ENCODE measurements at regions not wholly inside any gene's neighbourhood (a gene's known extent, or its start where the extent isn't known, plus 50 kb on each side); places are given as distances from the start of the nearest gene placed in this dataset.
A peak's percentile ranks its signal among the peaks of the same experiment; 100 is the strongest.
"Not testable (repeated sequence)": the region's sequence is repeated elsewhere in the genome, so short reads cannot be mapped to it uniquely, and the experiment has no call there.

DNA sequence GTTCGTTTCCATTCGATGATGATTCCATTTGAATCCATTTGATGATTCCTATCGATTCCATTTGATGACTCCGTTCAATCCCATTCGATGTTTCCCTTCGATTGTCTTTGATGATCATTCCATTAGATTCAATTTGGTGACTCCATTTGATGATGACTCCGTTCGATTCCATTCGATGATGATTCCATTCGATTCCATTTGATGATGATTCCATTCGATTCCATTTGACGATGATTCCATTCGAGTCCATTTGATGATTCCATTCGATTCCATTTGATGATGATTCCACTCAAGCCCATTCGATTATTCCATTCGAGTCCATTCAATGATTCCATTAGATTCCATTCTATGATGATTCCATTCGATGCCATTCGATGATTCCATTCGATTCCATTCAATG is 2730.6 kb downstream of the RPIA start:
- peak overlapping the region; percentile 6 for H3K4me3 ChIP-seq
- H3K27ac ChIP-seq; DNase-seq (ENCODE audit: low spot score): not testable (repeated sequence)

DNA sequence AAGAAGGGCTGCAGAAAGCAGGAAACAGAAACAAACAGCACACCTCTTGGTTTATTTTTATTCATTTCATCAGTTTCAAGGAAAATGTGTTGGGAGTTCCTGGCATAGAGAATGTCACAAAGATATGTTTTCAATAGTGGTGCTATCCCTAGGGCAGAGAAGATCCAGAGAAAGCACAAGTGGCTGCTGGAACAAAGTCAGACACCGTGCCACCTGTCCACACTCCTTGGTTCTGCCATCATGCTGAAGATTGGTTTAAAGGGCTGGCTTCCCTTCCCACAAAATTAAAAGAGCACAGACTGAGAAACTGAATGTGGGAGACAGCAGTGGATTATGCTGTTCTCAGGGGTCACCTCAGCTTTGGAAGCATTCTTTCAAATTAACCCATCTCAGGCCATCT is 2735.7 kb downstream of the RPIA start:
- H3K4me3 ChIP-seq; H3K27ac ChIP-seq; DNase-seq (ENCODE audit: low spot score): not testable (repeated sequence)

DNA sequence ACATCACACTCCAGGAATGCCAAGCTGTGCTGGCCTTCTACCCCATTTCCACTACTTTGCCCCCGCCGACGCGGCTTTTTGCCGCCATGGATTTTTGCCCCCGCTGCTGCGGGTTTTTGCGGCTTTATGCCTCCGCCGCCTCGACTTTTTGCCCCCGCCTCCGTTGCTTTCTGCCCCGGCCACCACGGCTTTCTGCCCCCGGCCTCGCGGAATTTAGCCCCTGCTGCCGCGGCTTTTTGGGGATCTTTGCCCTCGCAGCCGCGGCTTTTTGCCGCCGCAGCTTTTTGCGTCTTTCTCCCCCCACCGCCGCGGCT is 2750.4 kb downstream of the RPIA start:
- DNase-seq (ENCODE audit: low spot score); H3K27ac ChIP-seq: not testable (repeated sequence)
- H3K4me3 ChIP-seq: peak overlapping the region; percentile 57

DNA sequence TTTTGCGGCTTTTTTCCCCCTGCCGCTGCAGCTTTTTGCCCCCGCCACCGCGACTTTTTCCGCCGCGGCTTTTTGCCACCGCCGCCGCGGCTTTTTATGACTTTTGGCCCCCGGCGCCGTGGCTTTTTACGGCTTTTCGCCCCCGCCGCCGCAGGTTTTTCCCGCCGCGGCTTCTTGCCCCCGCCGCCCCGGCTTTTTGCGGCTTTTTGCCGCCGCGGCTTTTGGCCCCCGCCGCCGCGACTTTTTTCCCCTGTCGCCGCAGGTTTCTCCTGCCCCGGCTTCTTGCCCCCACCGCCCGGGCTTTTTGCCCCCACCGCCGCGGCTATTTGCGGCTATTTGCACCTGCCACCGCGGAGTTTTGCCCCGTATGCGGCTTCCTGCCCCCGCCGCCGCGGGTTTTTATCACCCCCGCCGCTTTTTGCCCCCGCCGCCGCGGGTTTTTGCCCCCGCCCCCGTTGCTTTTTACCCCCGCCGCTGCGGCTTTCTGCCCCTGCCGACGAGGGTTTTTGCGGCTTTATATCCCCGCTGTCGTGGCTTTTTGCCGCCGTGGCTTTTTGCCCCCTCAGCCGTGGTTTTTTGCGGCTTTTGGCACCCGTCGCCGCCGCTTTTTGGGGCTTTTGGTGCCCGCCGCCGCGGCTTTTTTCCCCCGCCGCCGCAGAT is 2750.9 kb downstream of the RPIA start:
- TF ChIP-seq, protein P1, sequence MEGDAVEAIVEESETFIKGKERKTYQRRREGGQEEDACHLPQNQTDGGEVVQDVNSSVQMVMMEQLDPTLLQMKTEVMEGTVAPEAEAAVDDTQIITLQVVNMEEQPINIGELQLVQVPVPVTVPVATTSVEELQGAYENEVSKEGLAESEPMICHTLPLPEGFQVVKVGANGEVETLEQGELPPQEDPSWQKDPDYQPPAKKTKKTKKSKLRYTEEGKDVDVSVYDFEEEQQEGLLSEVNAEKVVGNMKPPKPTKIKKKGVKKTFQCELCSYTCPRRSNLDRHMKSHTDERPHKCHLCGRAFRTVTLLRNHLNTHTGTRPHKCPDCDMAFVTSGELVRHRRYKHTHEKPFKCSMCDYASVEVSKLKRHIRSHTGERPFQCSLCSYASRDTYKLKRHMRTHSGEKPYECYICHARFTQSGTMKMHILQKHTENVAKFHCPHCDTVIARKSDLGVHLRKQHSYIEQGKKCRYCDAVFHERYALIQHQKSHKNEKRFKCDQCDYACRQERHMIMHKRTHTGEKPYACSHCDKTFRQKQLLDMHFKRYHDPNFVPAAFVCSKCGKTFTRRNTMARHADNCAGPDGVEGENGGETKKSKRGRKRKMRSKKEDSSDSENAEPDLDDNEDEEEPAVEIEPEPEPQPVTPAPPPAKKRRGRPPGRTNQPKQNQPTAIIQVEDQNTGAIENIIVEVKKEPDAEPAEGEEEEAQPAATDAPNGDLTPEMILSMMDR (IDR thresholded peaks at IDR 0.05): no peak
- peak; percentile 70 for DNase-seq (ENCODE audit: low spot score)
- no peak overlapping the region for H3K27ac ChIP-seq
- peak overlapping the region; percentile 57 for H3K4me3 ChIP-seq

DNA sequence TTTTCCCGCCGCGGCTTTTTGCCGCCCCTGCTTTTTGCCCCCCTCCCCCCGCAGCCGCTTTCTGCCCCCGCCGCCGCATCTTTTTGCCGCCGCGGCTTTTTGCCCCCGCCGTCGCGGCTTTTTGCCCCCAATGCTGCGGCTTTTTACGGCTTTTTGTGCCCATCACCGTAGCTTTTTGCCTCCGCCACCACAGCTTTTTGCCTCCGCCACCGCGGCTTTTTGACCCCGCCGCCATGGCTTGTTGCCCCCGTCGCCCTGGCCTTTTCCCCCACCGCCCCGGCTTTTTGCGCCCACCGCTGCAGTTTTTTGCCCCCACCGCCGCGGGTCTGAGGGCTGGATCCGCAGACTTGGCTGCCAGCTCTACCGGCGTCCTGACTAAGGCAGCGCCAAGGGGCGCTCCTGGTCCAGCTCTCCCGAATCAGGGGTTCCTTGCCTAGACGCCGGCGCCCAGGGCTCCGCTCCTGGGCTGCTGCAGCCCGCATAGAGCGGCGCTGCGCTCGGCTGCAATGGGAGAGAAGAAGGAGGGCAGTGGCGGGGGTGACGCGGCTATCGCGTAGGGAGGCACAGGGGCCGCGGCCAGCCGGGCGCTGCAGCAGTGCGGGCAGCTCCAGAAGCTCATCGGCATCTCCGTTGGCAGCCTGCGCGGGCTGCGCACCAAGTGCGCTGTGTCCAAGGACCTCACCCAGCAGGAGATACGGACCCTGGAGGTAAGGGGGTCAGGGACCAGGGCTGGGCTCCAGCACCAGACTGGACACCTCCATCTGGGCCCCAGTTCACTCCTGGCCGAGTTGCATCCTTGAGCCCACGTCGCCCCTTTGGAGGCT is 2751.6 kb downstream of the RPIA start:
- peak; percentile 36 for DNase-seq (ENCODE audit: low spot score)
- not testable (repeated sequence) for H3K27ac ChIP-seq
- peak overlapping the region; percentile 57 for H3K4me3 ChIP-seq

DNA sequence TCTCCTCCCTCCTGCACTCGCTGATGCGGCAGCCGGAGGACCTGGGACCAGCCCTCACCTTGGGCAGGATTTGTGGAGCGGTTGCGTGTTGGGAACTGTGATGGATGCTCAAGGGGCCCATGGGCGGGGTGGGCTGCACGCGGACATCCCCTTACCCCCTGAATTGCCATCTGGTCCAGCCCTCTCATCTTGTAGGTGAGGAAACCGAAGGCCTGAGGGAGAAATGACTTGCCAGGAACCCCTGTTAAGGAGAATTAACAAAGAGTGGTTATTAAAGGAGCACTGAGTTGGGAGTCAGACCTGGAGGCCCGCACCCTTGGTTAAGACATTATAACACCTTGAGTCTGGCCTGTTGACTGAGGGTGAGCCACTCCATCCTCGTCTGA is 2752.2 kb downstream of the RPIA start:
- H3K4me3 ChIP-seq, H3K27ac ChIP-seq: not testable (repeated sequence)
- DNase-seq (ENCODE audit: low spot score): peak; percentile 57

DNA sequence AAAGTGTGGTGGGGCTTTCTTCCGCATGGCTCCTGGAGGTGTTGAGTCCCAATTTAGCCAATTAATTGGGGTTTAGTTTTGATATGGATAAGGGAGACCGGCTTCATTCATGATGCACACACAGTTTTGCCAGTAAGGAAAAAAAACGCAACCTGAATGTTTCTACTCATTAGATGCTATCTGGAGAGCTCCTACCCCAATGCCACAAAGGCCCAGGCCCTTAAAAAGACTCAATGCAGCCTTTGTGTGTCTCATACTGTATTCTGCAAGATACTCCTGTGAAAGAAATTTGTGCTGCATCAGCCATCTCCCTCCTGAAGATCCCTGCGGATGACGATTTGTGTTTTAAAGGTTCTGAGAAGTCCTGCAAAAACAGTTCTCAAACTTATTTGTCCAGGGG is 2754.2 kb downstream of the RPIA start:
- DNase-seq (ENCODE audit: low spot score); H3K4me3 ChIP-seq; H3K27ac ChIP-seq: not testable (repeated sequence)

DNA sequence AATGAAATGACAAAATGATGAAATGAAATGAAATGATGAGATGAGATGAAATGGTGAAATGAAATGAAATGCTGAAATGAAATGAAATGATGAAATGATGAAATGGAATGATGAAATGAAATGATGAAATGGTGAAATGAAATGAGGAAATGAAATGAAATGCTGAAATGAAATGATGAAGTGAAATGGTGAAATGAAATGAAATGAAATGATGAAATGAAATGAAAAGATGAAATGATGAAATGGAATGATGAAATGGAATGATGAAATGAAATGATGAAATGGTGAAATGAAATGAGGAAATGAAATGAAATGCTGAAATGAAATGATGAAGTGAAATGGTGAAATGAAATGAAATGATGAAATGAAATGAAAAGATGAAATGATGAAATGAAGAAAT is 2755.0 kb downstream of the RPIA start:
- DNase-seq (ENCODE audit: low spot score); H3K27ac ChIP-seq; H3K4me3 ChIP-seq: not testable (repeated sequence)

DNA sequence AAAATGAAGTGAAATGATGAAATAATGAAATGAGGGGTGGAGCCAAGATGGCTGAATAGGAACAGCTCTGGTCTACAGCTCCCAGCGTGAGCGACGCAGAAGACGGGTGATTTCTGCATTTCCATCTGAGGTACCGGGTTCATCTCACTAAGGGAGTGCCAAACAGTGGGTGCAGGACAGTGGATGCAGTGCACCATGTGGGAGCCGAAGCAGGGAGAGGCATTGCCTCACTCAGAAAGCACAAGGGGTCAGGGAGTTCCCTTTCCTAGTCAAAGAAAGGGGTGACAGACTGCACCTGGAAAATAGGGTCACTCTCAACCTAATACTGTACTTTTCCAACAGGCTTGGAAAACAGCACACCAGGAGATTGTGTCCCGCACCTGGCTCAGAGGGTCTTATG is 2755.4 kb downstream of the RPIA start:
- not testable (repeated sequence) for H3K4me3 ChIP-seq; H3K27ac ChIP-seq; DNase-seq (ENCODE audit: low spot score)

DNA sequence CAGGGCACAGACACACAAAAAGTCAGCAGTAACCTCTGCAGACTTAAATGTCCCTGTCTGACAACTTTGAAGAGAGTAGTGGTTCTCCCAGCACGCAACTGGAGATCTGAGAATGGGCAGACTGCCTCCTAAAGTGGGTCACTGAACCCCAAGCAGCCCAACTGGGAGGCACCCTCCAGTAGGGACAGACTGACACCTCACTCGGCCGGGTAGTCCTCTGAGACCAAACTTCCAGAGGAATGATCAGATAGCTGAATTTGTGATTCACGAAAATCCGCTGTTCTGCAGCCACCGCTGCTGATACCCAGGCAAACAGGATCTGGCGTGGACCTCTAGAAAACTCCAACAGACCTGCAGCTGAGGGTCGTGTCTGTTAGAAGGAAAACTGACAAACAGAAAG is 2756.0 kb downstream of the RPIA start:
- H3K27ac ChIP-seq, H3K4me3 ChIP-seq: not testable (repeated sequence)
- peak; percentile 26 for DNase-seq (ENCODE audit: low spot score)

DNA sequence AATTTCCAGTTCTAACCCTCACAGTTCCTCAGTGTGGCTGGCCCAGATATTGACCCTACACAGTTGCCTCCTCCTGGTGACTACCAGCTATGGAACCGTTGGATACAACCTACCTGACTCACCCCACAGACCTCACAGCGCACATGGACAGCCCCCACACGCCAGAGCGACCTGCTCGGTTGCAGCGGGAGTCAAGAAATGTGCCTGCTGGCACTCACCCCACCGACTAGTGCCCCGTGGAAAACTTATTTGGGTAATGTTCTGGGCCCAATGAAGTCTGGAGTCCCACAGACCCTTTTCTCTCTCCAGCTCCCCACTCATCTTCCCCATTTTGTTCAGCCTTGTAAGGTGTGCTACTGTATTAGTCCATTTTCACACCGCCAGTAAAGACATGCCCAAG is 2770.8 kb downstream of the RPIA start:
- not testable (repeated sequence) for H3K27ac ChIP-seq; DNase-seq (ENCODE audit: low spot score); H3K4me3 ChIP-seq

DNA sequence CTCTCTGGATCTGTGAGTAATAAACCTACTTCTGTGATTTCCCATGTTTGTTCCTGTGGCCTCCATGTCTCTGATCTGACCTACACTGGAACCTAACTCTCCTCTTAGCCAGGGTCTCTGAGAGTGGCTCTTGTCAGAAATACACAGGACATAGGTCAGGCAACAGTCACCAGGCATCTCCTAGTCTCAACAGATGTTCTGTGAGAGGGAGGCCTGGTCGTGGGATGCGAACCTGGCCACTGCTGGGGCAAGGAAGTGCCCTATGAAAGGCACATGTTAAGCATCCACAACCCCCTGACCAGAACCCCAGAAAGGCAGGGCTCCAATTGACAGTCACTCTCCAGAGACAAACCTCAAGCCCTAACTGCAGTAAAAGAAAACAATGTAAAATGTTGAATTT is 2771.5 kb downstream of the RPIA start:
- not testable (repeated sequence) for H3K4me3 ChIP-seq, H3K27ac ChIP-seq
- peak; percentile 35 for DNase-seq (ENCODE audit: low spot score)

DNA sequence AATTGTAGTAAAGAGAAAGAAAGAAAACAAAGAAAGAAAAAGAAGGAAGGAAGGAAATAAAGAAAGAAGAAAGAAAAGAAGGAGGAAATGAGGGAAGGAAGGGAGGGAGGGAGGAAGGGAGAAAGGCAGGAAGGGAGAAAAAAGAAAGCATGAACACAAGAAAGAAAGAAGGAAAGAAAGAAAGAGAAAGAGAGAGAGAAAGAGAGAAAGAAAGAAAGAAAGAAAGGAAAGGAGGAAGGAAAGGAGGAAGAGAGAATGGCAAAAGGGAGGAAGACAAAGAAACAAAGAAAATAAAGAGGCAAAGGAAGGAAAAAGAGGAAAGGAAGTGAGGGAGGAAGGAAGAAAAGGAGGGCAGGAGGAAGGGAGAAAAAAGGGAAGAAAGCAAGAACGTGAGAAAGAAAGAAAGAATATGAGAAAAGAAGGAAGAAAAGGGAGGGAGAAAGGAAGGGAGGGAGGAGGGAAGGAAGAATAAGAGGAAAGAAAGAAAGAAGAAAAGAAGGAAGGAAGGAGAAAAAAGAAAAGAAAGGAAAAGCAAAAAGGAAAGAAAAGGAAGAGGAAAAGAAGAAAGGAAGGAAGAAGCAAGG is 2775.4 kb downstream of the RPIA start:
- not testable (repeated sequence) for H3K4me3 ChIP-seq; DNase-seq (ENCODE audit: low spot score)

DNA sequence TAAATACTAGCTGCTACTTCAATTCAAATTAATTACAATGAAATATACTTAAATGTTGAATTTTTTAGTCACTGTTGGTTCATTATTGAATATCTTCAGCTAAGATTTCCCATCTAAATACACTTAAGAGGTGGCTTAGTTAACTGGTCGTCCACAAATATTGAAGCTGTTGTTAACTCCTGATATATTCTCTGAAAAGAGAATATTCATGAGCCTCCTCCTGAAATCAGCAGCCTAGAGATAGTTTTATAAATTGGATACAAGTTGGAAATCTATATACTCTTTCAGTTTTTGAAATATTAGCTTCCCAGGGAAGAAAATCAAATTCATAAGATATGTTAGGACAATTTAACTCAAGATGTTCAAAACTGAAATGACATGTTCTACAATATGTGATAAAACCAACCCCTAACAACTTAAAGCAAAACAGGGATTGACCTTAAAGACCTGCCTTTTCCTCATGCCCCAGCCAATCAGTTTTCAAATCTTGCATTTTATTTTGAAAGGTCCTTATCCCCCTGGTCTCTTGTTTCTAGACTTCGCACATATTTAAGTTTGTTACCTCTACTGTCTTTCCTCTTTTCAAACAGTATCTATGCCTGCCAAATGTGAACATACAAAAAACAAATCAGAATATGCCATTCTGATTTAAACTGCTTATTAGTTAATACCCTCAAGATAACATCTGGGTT is 2784.9 kb downstream of the RPIA start:
- DNase-seq (ENCODE audit: low spot score): not testable (repeated sequence)

More for the DNA sequence above, 2775.4 kb downstream of the RPIA start:
- H3K27ac ChIP-seq: not testable (repeated sequence)

DNA sequence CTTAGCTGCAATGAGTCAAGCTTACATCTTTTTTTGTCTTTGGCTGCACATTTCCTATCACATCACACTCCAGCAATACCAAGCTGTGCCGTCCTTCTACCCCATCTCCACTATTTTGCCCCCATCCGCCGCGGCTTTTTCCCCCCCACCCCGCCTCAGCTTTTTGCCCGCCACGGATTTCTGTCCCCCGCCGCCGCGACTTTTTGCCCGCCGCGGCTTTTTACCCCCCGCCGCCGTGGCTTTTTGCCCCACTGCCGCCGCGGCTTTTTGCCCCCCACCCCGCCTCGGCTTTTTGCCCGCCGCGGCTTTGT is 2785.4 kb downstream of the RPIA start:
- H3K4me3 ChIP-seq; DNase-seq (ENCODE audit: low spot score); H3K27ac ChIP-seq: not testable (repeated sequence)

More for the DNA sequence above, 2784.9 kb downstream of the RPIA start:
- not testable (repeated sequence) for H3K27ac ChIP-seq, H3K4me3 ChIP-seq

DNA sequence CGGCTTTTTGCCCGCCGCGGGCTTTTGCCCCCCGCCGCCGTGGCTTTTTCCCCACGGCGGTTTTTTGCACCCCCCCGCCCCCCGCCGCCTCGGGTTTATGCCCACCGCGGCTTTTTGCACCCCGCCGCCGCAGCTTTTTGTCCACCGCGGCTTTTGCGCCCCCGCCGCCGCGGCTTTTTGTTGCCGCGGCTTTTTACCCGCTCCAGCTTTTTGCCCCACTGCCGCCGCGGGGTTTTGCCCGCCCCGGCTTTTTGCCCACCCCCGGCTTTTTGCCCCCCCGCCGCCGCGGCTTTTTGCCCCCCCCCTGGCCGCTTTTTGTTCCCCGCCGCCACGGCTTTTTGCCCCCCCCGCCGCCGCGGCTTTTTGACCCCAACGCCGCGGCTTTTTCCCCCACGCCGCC is 2785.8 kb downstream of the RPIA start:
- peak; percentile 53 for DNase-seq (ENCODE audit: low spot score)
- not testable (repeated sequence) for H3K27ac ChIP-seq
- H3K4me3 ChIP-seq: peak overlapping the region; percentile 61

All from coronary artery (tissue), 2 donors.